ENCODE measurements at regions not wholly inside any gene's neighbourhood (a gene's known extent, or its start where the extent isn't known, plus 50 kb on each side); places are given as distances from the start of the nearest gene placed in this dataset.

DNA sequence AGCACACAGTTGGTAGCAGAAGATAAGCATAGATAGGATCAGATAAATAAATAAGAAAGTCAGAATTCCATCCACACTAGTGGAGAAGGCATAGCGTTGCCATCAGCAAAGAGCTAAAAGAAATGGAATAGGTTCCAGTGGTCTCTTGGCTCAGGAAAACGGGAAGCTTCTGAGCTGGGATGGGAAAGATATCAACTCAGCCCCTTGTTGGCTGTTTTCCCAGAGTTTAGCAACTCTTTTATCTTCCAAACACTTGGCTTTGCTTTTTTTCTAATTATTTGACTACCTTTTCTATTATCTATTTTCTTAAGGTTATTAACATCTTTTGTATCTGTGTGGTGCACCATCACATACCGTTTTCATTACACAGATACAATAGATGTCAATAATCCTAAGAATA is 445.7 kb upstream of the TRPC7 start:
- H3K9me3 ChIP-seq (ENCODE audit: control insufficient read depth in 4 of 4, insufficient read depth in 3 of 4, low read length in 3 of 4), result peaks cover 0 to 3% (median 0%) of the 10 kb centered on the region in 4 donors
- ATAC-seq (ENCODE audit: insufficient read depth, low FRiP score) (no peak), DNase-seq (peak in 1 of 3 donors; percentile 11)
- H3K4me1 ChIP-seq (ENCODE audit: control insufficient read depth in 5 of 5, insufficient read depth in 5 of 5, low read length in 5 of 5), result peaks cover 0 to 6% (median 0%) of the 10 kb centered on the region in 5 donors
- H3K9ac ChIP-seq (ENCODE audit: insufficient read depth in 1 of 2, low read length in 2 of 2), result no peak overlapping the region
- no peaks in the 10 kb centered on the region for H3K27me3 ChIP-seq (ENCODE audit: control insufficient read depth in 3 of 3, insufficient read depth in 3 of 3, low read length in 2 of 3)
- no peak overlapping the region for H3K4me3 ChIP-seq
- TF ChIP-seq, protein P1, sequence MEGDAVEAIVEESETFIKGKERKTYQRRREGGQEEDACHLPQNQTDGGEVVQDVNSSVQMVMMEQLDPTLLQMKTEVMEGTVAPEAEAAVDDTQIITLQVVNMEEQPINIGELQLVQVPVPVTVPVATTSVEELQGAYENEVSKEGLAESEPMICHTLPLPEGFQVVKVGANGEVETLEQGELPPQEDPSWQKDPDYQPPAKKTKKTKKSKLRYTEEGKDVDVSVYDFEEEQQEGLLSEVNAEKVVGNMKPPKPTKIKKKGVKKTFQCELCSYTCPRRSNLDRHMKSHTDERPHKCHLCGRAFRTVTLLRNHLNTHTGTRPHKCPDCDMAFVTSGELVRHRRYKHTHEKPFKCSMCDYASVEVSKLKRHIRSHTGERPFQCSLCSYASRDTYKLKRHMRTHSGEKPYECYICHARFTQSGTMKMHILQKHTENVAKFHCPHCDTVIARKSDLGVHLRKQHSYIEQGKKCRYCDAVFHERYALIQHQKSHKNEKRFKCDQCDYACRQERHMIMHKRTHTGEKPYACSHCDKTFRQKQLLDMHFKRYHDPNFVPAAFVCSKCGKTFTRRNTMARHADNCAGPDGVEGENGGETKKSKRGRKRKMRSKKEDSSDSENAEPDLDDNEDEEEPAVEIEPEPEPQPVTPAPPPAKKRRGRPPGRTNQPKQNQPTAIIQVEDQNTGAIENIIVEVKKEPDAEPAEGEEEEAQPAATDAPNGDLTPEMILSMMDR (IDR thresholded peaks at IDR 0.05; ENCODE audit: control extremely low read depth, extremely low read depth), result no peak
- WGBS, 2 donors, result 64 to 76% methylated on average over 3 of the region's 3 CpGs
- no peaks in the 10 kb centered on the region for H3K36me3 ChIP-seq (ENCODE audit: control insufficient read depth in 4 of 4, insufficient read depth in 4 of 4, low read length in 4 of 4)
- peak overlapping the region in 1 of 2 donors; percentile 1 for H3K27ac ChIP-seq (ENCODE audit: low read depth in 1 of 2, low read length in 1 of 2)

DNA sequence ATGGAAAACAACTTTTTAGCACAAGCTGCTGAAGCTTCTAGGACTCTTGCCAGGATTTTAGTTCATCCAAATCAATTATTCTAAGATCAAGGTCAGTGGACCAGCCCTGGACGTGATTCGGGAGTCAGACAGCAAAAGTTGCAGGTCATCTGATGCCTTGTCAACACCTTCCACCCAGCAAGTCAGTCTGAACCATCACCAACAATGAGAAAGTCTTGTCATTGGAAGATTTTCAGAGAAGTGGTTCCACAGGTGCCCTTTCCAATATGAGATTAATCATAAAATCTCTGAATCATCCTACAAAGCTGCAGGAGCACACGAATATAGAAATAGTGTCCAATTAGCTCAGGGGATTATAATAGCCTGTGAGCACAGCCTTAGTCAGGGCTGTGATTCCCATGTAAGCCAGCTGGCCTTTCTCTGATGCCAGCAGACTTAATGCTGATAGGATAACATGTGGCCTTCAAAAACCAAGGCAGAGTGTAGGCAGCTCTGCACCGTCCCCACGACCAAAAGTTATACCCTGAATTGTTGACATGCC is 445.0 kb upstream of the TRPC7 start:
- H3K36me3 ChIP-seq (ENCODE audit: control insufficient read depth in 4 of 4, insufficient read depth in 4 of 4, low read length in 4 of 4), result no peaks in the 10 kb centered on the region
- TF ChIP-seq, protein P1 (IDR thresholded peaks at IDR 0.05; ENCODE audit: control extremely low read depth, extremely low read depth), result no peak
- H3K4me1 ChIP-seq (ENCODE audit: control insufficient read depth in 5 of 5, insufficient read depth in 5 of 5, low read length in 5 of 5), result peaks cover 0 to 6% (median 0%) of the 10 kb centered on the region in 5 donors
- 70 to 80% methylated on average over 5 of the region's 5 CpGs for WGBS, 2 donors
- H3K4me3 ChIP-seq, result no peak overlapping the region
- ATAC-seq (ENCODE audit: insufficient read depth, low FRiP score), result no peak
- H3K9me3 ChIP-seq (ENCODE audit: control insufficient read depth in 4 of 4, insufficient read depth in 3 of 4, low read length in 3 of 4), result peaks cover 0 to 3% (median 0%) of the 10 kb centered on the region in 4 donors
- H3K9ac ChIP-seq (ENCODE audit: insufficient read depth in 1 of 2, low read length in 2 of 2), result no peak overlapping the region
- DNase-seq, result no peak
- peak overlapping the region in 1 of 2 donors; percentile 69 for H3K27ac ChIP-seq (ENCODE audit: low read depth in 1 of 2, low read length in 1 of 2)
- H3K27me3 ChIP-seq (ENCODE audit: control insufficient read depth in 3 of 3, insufficient read depth in 3 of 3, low read length in 2 of 3), result no peaks in the 10 kb centered on the region

DNA sequence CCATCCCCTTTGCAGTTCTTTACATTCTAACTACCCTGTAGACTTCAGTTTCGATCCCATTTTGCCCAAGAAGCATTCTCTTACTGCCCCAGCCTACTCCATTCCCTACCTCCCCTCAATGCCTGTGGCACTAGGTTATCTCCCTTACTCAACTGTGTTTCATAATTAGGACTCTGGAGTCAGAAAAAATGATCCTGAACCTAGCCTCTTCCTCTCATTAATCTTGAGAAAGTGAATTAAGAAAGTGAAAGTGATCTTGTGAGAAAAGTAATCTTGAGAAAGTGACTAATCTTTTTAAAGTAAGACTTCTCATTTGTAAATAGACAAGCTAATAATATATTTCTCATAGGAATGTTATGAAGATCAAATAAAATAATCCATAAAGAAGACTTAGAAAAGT is 444.0 kb upstream of the TRPC7 start:
- DNase-seq (no peak), ATAC-seq (ENCODE audit: insufficient read depth, low FRiP score) (no peak)
- Histone ChIP-seq H3K4me1 (ENCODE audit: control insufficient read depth in 5 of 5, insufficient read depth in 5 of 5, low read length in 5 of 5) (peaks cover 0 to 6% (median 0%) of the 10 kb centered on the region in 5 donors), H3K9ac (ENCODE audit: insufficient read depth in 1 of 2, low read length in 2 of 2) (no peak overlapping the region), H3K9me3 (ENCODE audit: control insufficient read depth in 4 of 4, insufficient read depth in 3 of 4, low read length in 3 of 4) (peaks cover 0 to 3% (median 0%) of the 10 kb centered on the region in 4 donors), H3K27ac (ENCODE audit: low read depth in 1 of 2, low read length in 1 of 2) (no peak overlapping the region), H3K36me3 (ENCODE audit: control insufficient read depth in 4 of 4, insufficient read depth in 4 of 4, low read length in 4 of 4) (no peaks in the 10 kb centered on the region), H3K4me3 (no peak overlapping the region), H3K27me3 (ENCODE audit: control insufficient read depth in 3 of 3, insufficient read depth in 3 of 3, low read length in 2 of 3) (no peaks in the 10 kb centered on the region)
- WGBS, 2 donors, result 63 to 83% methylated on average over 1 of the region's 1 CpG
- TF ChIP-seq, protein P1 (IDR thresholded peaks at IDR 0.05; ENCODE audit: control extremely low read depth, extremely low read depth), result no peak

DNA sequence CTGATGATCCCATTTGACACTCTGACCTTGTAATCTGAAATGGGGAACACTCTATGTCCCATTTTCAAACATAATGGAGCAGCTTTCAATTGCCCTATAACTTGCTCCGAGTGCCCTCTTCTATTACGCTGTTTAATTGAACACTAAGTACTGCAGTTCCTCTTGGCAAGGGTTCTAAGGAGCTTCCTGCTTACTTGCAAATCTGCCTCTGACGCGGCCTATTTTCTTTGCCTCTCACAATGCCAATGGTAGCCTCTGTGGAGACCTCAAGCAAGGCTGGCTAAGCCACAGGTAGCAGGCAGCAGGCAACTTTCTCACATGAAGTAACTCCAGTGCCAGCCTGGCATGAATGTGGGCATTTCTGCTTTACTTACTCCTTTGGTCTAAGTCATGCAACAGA is 443.4 kb upstream of the TRPC7 start:
- TF ChIP-seq, protein P1 (IDR thresholded peaks at IDR 0.05; ENCODE audit: control extremely low read depth, extremely low read depth), result no peak
- Histone ChIP-seq H3K4me3 (no peak overlapping the region), H3K9ac (ENCODE audit: insufficient read depth in 1 of 2, low read length in 2 of 2) (no peak overlapping the region), H3K27ac (ENCODE audit: low read depth in 1 of 2, low read length in 1 of 2) (no peak overlapping the region), H3K36me3 (ENCODE audit: control insufficient read depth in 4 of 4, insufficient read depth in 4 of 4, low read length in 4 of 4) (no peaks in the 10 kb centered on the region), H3K27me3 (ENCODE audit: control insufficient read depth in 3 of 3, insufficient read depth in 3 of 3, low read length in 2 of 3) (no peaks in the 10 kb centered on the region), H3K9me3 (ENCODE audit: control insufficient read depth in 4 of 4, insufficient read depth in 3 of 4, low read length in 3 of 4) (peaks cover 0 to 2% (median 0%) of the 10 kb centered on the region in 4 donors), H3K4me1 (ENCODE audit: control insufficient read depth in 5 of 5, insufficient read depth in 5 of 5, low read length in 5 of 5) (peaks cover 0 to 6% (median 0%) of the 10 kb centered on the region in 5 donors)
- DNase-seq, result no peak
- no peak for ATAC-seq (ENCODE audit: insufficient read depth, low FRiP score)
- WGBS, 2 donors, result 60 to 84% methylated on average over 4 of the region's 4 CpGs
